ENCODE measurements at regions not wholly inside any gene's neighbourhood (a gene's known extent, or its start where the extent isn't known, plus 50 kb on each side); places are given as distances from the start of the nearest gene placed in this dataset.

GRCh38 chr2:196329959-196330358 lies 158.6 kb upstream of the STK17B start:
- Histone ChIP-seq H3K36me3 (ENCODE audit: insufficient read depth, low read length) (no peaks in the 10 kb centered on the region), H3K27me3 (ENCODE audit: insufficient read depth, low read length) (no peaks in the 10 kb centered on the region), H3K4me1 (ENCODE audit: insufficient read depth, low read length, severe bottlenecking) (no peaks in the 10 kb centered on the region), H4K20me1 (ENCODE audit: insufficient read depth, low read length) (no peaks in the 10 kb centered on the region), H3K9ac (ENCODE audit: low read length) (no peak overlapping the region), H3K79me2 (ENCODE audit: insufficient read depth, low read length) (no peaks in the 10 kb centered on the region), H2AFZ (ENCODE audit: low read length) (no peak overlapping the region), H3K9me2 (ENCODE audit: low read depth, low read length) (no peaks in the 10 kb centered on the region), H3K9me3 (ENCODE audit: low read length) (no peaks in the 10 kb centered on the region), H3K4me2 (ENCODE audit: low read length) (no peak overlapping the region), H3F3A (ENCODE audit: insufficient read depth, low read length) (no peaks in the 10 kb centered on the region), H3K27ac (ENCODE audit: low read depth, low read length, poor library complexity, severe bottlenecking) (no peak overlapping the region), H3K4me3 (ENCODE audit: low read depth, low read length, poor library complexity, severe bottlenecking) (no peak overlapping the region)
- TF ChIP-seq, protein P1, sequence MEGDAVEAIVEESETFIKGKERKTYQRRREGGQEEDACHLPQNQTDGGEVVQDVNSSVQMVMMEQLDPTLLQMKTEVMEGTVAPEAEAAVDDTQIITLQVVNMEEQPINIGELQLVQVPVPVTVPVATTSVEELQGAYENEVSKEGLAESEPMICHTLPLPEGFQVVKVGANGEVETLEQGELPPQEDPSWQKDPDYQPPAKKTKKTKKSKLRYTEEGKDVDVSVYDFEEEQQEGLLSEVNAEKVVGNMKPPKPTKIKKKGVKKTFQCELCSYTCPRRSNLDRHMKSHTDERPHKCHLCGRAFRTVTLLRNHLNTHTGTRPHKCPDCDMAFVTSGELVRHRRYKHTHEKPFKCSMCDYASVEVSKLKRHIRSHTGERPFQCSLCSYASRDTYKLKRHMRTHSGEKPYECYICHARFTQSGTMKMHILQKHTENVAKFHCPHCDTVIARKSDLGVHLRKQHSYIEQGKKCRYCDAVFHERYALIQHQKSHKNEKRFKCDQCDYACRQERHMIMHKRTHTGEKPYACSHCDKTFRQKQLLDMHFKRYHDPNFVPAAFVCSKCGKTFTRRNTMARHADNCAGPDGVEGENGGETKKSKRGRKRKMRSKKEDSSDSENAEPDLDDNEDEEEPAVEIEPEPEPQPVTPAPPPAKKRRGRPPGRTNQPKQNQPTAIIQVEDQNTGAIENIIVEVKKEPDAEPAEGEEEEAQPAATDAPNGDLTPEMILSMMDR (IDR thresholded peaks at IDR 0.05; ENCODE audit: low read length): no peak
- no peak for TF ChIP-seq EZH2 (IDR thresholded peaks at IDR 0.05; ENCODE audit: borderline replicate concordance, low read length)

GRCh38 chr2:196330645-196331044 lies 159.3 kb upstream of the STK17B start:
- H3K27me3 ChIP-seq (ENCODE audit: insufficient read depth, low read length): no peaks in the 10 kb centered on the region
- H3K9me2 ChIP-seq (ENCODE audit: low read depth, low read length): no peaks in the 10 kb centered on the region
- H3K27ac ChIP-seq (ENCODE audit: low read depth, low read length, poor library complexity, severe bottlenecking): no peak overlapping the region
- no peak overlapping the region for H3K9ac ChIP-seq (ENCODE audit: low read length)
- no peaks in the 10 kb centered on the region for H3F3A ChIP-seq (ENCODE audit: insufficient read depth, low read length)
- H3K36me3 ChIP-seq (ENCODE audit: insufficient read depth, low read length): no peaks in the 10 kb centered on the region
- H3K4me2 ChIP-seq (ENCODE audit: low read length): no peak overlapping the region
- TF ChIP-seq, protein P1 (IDR thresholded peaks at IDR 0.05; ENCODE audit: low read length): no peak
- no peak for TF ChIP-seq EZH2 (IDR thresholded peaks at IDR 0.05; ENCODE audit: borderline replicate concordance, low read length)
- H3K79me2 ChIP-seq (ENCODE audit: insufficient read depth, low read length): no peaks in the 10 kb centered on the region
- no peaks in the 10 kb centered on the region for H4K20me1 ChIP-seq (ENCODE audit: insufficient read depth, low read length)
- H2AFZ ChIP-seq (ENCODE audit: low read length): no peak overlapping the region
- no peaks in the 10 kb centered on the region for H3K9me3 ChIP-seq (ENCODE audit: low read length)
- no peaks in the 10 kb centered on the region for H3K4me1 ChIP-seq (ENCODE audit: insufficient read depth, low read length, severe bottlenecking)
- H3K4me3 ChIP-seq (ENCODE audit: low read depth, low read length, poor library complexity, severe bottlenecking): no peak overlapping the region

DNA sequence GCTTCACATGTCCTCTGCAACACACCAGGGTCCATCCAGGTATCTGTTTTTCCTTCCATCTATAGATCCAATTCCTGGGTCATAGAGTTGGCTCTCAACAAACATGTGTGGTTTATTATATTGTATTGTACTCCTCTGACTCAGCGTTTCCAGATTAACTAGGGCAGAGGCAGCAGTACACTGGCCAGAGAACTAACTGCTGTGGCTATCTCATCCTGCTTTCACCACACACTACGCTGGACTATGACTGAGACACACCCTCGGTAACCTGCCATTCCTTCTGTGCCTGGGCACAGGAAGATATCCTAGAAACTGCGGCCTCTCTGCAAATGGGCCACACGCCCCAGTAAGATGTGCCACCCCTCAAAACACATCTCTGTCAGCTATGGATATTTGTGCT lies 159.8 kb upstream of the STK17B start:
- Histone ChIP-seq H2AFZ (ENCODE audit: low read length) (no peak overlapping the region), H3K4me1 (ENCODE audit: insufficient read depth, low read length, severe bottlenecking) (no peaks in the 10 kb centered on the region), H3K9ac (ENCODE audit: low read length) (no peak overlapping the region), H3K4me3 (ENCODE audit: low read depth, low read length, poor library complexity, severe bottlenecking) (no peak overlapping the region), H3K4me2 (ENCODE audit: low read length) (no peak overlapping the region), H3F3A (ENCODE audit: insufficient read depth, low read length) (no peaks in the 10 kb centered on the region), H3K9me3 (ENCODE audit: low read length) (no peaks in the 10 kb centered on the region), H3K36me3 (ENCODE audit: insufficient read depth, low read length) (no peaks in the 10 kb centered on the region), H3K79me2 (ENCODE audit: insufficient read depth, low read length) (no peaks in the 10 kb centered on the region), H4K20me1 (ENCODE audit: insufficient read depth, low read length) (no peaks in the 10 kb centered on the region), H3K27me3 (ENCODE audit: insufficient read depth, low read length) (no peaks in the 10 kb centered on the region), H3K27ac (ENCODE audit: low read depth, low read length, poor library complexity, severe bottlenecking) (no peak overlapping the region), H3K9me2 (ENCODE audit: low read depth, low read length) (no peaks in the 10 kb centered on the region)
- no peak for TF ChIP-seq EZH2 (IDR thresholded peaks at IDR 0.05; ENCODE audit: borderline replicate concordance, low read length)
- TF ChIP-seq, protein P1 (IDR thresholded peaks at IDR 0.05; ENCODE audit: low read length): no peak

Data from OCI-LY1 (cell line).